ENCODE measurements at regions not wholly inside any gene's neighbourhood (a gene's known extent, or its start where the extent isn't known, plus 50 kb on each side); places are given as distances from the start of the nearest gene placed in this dataset.

DNA sequence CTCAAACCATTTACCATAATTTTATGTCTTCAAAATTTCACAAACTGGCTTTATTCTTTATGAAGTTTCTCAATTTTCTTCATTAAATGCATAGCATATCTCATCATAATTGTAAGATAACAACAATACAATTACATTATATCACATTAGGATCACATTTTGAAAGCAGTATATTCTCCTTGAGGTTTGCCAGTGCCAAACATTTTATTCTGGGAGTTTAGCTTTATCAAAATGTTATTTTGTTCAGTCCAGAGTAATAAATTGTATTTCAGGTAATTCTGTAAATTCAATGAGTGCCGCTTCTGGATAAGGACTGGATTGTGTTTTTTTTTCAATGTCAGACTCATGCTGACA, 234.6 kb upstream of the MIR17HG start:
- no peaks in the 10 kb centered on the region for H3K27me3 ChIP-seq
- H3K4me1 ChIP-seq (ENCODE audit: insufficient read depth), result no peaks in the 10 kb centered on the region
- H3K36me3 ChIP-seq (replicated peaks; ENCODE audit: insufficient read depth, low read depth), result no peaks in the 10 kb centered on the region
- no peaks in the 10 kb centered on the region for H4K20me1 ChIP-seq (ENCODE audit: insufficient read depth, poor library complexity, severe bottlenecking)
- no peaks in the 10 kb centered on the region for H3K79me2 ChIP-seq
- no peak overlapping the region for H3K4me3 ChIP-seq
- H3K9me2 ChIP-seq (replicated peaks; ENCODE audit: insufficient read depth), result no peaks in the 10 kb centered on the region
- H2AFZ ChIP-seq, result no peak overlapping the region
- TF ChIP-seq, protein P1, sequence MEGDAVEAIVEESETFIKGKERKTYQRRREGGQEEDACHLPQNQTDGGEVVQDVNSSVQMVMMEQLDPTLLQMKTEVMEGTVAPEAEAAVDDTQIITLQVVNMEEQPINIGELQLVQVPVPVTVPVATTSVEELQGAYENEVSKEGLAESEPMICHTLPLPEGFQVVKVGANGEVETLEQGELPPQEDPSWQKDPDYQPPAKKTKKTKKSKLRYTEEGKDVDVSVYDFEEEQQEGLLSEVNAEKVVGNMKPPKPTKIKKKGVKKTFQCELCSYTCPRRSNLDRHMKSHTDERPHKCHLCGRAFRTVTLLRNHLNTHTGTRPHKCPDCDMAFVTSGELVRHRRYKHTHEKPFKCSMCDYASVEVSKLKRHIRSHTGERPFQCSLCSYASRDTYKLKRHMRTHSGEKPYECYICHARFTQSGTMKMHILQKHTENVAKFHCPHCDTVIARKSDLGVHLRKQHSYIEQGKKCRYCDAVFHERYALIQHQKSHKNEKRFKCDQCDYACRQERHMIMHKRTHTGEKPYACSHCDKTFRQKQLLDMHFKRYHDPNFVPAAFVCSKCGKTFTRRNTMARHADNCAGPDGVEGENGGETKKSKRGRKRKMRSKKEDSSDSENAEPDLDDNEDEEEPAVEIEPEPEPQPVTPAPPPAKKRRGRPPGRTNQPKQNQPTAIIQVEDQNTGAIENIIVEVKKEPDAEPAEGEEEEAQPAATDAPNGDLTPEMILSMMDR (IDR thresholded peaks at IDR 0.05; ENCODE audit: poor library complexity), result no peak
- TF ChIP-seq EZH2 (IDR thresholded peaks at IDR 0.05; ENCODE audit: borderline replicate concordance) (no peak), EZH2phosphoT487 (IDR thresholded peaks at IDR 0.05; ENCODE audit: low read depth, severe bottlenecking, unreplicated experiment) (no peak)
- H3K27ac ChIP-seq, result no peak overlapping the region
- H3K9me3 ChIP-seq (ENCODE audit: low read depth), result no peaks in the 10 kb centered on the region
- 92% methylated on average over 1 of the region's 1 CpG for WGBS (ENCODE audit: low lambda C conversion rate, missing lambda C conversion rate)
- no peak for DNase-seq (ENCODE audit: low spot score)
- H3K4me2 ChIP-seq, result no peak overlapping the region

DNA sequence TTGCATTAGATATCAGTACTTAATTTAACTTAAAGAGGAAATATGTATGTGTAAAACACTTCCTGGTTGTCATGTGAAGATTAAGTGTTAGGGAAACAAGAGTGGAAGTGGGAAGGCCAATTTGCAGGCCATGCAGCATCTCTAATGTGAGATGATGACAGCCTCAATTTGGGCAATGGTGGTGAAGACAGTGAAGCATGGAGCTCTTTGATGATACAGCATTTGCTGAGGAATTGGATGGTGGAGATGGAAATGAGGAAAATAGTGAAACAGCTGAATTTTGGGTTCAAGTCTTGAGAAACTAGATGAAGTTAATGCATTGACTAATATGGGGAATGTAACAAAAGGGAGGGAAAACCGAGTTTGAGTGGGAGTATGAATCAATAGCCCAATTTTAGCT, 231.7 kb upstream of the MIR17HG start:
- H3K27ac ChIP-seq, result no peak overlapping the region
- no peak for DNase-seq (ENCODE audit: low spot score)

DNA sequence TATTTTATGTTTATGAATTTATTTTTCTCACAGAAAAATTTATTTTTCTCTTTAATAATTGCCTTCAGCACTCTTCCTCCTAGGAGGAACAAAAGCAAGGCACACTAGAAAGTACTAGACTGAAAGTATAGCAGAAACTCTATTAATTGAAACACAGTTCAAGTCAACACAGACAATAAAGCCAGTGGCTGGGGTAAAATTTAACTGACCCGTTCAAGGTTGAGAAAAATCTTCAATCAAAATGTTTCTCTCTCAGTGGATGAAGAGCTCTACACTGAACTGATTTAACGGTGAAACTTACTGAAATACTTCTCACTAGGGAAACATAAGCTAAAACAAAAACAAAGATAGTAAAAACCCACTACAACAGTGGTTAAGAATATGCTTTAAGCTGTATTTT, 230.1 kb upstream of the MIR17HG start:
- Histone ChIP-seq H3K36me3 (replicated peaks; ENCODE audit: insufficient read depth, low read depth) (no peaks in the 10 kb centered on the region), H3K4me1 (ENCODE audit: insufficient read depth) (no peaks in the 10 kb centered on the region), H3K9me2 (replicated peaks; ENCODE audit: insufficient read depth) (no peaks in the 10 kb centered on the region), H3K79me2 (no peaks in the 10 kb centered on the region), H3K27me3 (peaks cover 3% of the 10 kb centered on the region), H4K20me1 (ENCODE audit: insufficient read depth, poor library complexity, severe bottlenecking) (no peaks in the 10 kb centered on the region), H3K9me3 (ENCODE audit: low read depth) (no peaks in the 10 kb centered on the region), H3K27ac (no peak overlapping the region), H2AFZ (no peak overlapping the region), H3K4me3 (no peak overlapping the region), H3K4me2 (no peak overlapping the region)
- DNase-seq (ENCODE audit: low spot score), result no peak
- WGBS (ENCODE audit: low lambda C conversion rate, missing lambda C conversion rate), result 53% methylated on average over 2 of the region's 2 CpGs
- TF ChIP-seq, protein P1 (IDR thresholded peaks at IDR 0.05; ENCODE audit: poor library complexity), result no peak
- TF ChIP-seq EZH2 (IDR thresholded peaks at IDR 0.05; ENCODE audit: borderline replicate concordance), result no peak
- no peak for TF ChIP-seq EZH2phosphoT487 (IDR thresholded peaks at IDR 0.05; ENCODE audit: low read depth, severe bottlenecking, unreplicated experiment)

More for the DNA sequence above, 231.7 kb upstream of the MIR17HG start:
- Histone ChIP-seq H3K9me2 (replicated peaks; ENCODE audit: insufficient read depth) (no peaks in the 10 kb centered on the region), H3K4me3 (no peak overlapping the region), H3K4me1 (ENCODE audit: insufficient read depth) (no peaks in the 10 kb centered on the region), H3K36me3 (replicated peaks; ENCODE audit: insufficient read depth, low read depth) (no peaks in the 10 kb centered on the region), H3K27me3 (no peaks in the 10 kb centered on the region), H2AFZ (no peak overlapping the region), H3K9me3 (ENCODE audit: low read depth) (no peaks in the 10 kb centered on the region), H4K20me1 (ENCODE audit: insufficient read depth, poor library complexity, severe bottlenecking) (no peaks in the 10 kb centered on the region), H3K79me2 (no peaks in the 10 kb centered on the region), H3K4me2 (no peak overlapping the region)
- WGBS (ENCODE audit: low lambda C conversion rate, missing lambda C conversion rate), result 86% methylated on average over 1 of the region's 1 CpG
- TF ChIP-seq, protein P1 (IDR thresholded peaks at IDR 0.05; ENCODE audit: poor library complexity), result no peak
- TF ChIP-seq EZH2phosphoT487 (IDR thresholded peaks at IDR 0.05; ENCODE audit: low read depth, severe bottlenecking, unreplicated experiment) (no peak), EZH2 (IDR thresholded peaks at IDR 0.05; ENCODE audit: borderline replicate concordance) (no peak)

DNA sequence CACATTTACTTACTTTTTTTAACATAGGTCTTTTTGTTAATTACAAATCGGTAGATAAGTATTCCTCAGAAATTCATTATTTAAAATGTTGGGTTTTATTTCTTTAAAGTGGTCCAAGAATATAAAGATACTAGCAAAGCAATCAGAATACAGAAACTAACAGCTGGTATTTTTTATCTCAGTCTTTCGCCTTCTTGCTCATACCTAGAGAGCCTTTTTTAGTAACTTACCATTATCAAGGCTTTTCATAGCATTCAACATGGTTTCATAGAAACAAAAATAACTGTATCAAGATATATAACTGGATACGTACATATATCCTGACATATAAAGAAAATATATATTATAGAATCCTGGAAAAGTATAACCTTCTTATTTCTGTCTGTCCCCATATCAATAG, 227.8 kb upstream of the MIR17HG start:
- Histone ChIP-seq H3K27me3 (peaks cover 3% of the 10 kb centered on the region), H3K79me2 (no peaks in the 10 kb centered on the region), H3K4me2 (no peak overlapping the region), H2AFZ (no peak overlapping the region), H3K9me3 (ENCODE audit: low read depth) (no peaks in the 10 kb centered on the region), H3K27ac (no peak overlapping the region), H3K9me2 (replicated peaks; ENCODE audit: insufficient read depth) (no peaks in the 10 kb centered on the region), H4K20me1 (ENCODE audit: insufficient read depth, poor library complexity, severe bottlenecking) (no peaks in the 10 kb centered on the region), H3K36me3 (replicated peaks; ENCODE audit: insufficient read depth, low read depth) (no peaks in the 10 kb centered on the region), H3K4me1 (ENCODE audit: insufficient read depth) (no peaks in the 10 kb centered on the region), H3K4me3 (no peak overlapping the region)
- 93% methylated on average over 3 of the region's 3 CpGs for WGBS (ENCODE audit: low lambda C conversion rate, missing lambda C conversion rate)
- TF ChIP-seq EZH2 (IDR thresholded peaks at IDR 0.05; ENCODE audit: borderline replicate concordance), result no peak
- TF ChIP-seq, protein P1 (IDR thresholded peaks at IDR 0.05; ENCODE audit: poor library complexity), result no peak
- no peak for TF ChIP-seq EZH2phosphoT487 (IDR thresholded peaks at IDR 0.05; ENCODE audit: low read depth, severe bottlenecking, unreplicated experiment)
- DNase-seq (ENCODE audit: low spot score), result no peak
